ENCODE measurements at regions not wholly inside any gene's neighbourhood (a gene's known extent, or its start where the extent isn't known, plus 50 kb on each side); places are given as distances from the start of the nearest gene placed in this dataset.

GRCh38 chr5:64108674-64109073 is 57.0 kb upstream of the RNF180 start (continued):
- TF ChIP-seq, protein P1, sequence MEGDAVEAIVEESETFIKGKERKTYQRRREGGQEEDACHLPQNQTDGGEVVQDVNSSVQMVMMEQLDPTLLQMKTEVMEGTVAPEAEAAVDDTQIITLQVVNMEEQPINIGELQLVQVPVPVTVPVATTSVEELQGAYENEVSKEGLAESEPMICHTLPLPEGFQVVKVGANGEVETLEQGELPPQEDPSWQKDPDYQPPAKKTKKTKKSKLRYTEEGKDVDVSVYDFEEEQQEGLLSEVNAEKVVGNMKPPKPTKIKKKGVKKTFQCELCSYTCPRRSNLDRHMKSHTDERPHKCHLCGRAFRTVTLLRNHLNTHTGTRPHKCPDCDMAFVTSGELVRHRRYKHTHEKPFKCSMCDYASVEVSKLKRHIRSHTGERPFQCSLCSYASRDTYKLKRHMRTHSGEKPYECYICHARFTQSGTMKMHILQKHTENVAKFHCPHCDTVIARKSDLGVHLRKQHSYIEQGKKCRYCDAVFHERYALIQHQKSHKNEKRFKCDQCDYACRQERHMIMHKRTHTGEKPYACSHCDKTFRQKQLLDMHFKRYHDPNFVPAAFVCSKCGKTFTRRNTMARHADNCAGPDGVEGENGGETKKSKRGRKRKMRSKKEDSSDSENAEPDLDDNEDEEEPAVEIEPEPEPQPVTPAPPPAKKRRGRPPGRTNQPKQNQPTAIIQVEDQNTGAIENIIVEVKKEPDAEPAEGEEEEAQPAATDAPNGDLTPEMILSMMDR (IDR thresholded peaks at IDR 0.05; ENCODE audit: control extremely low read depth in 1 of 3, insufficient read depth in 1 of 3, low read depth in 1 of 3, low read length in 3 of 3), result no peak
- no peak for TF ChIP-seq PHF8 (conservative IDR thresholded peaks at IDR 0.05; ENCODE audit: low read depth, low read length)
